ENCODE measurements at regions not wholly inside any gene's neighbourhood (a gene's known extent, or its start where the extent isn't known, plus 50 kb on each side); places are given as distances from the start of the nearest gene placed in this dataset.

GRCh38 chr2:136487421-136487820, 277.9 kb upstream of the THSD7B start:
- TF ChIP-seq, protein P1, sequence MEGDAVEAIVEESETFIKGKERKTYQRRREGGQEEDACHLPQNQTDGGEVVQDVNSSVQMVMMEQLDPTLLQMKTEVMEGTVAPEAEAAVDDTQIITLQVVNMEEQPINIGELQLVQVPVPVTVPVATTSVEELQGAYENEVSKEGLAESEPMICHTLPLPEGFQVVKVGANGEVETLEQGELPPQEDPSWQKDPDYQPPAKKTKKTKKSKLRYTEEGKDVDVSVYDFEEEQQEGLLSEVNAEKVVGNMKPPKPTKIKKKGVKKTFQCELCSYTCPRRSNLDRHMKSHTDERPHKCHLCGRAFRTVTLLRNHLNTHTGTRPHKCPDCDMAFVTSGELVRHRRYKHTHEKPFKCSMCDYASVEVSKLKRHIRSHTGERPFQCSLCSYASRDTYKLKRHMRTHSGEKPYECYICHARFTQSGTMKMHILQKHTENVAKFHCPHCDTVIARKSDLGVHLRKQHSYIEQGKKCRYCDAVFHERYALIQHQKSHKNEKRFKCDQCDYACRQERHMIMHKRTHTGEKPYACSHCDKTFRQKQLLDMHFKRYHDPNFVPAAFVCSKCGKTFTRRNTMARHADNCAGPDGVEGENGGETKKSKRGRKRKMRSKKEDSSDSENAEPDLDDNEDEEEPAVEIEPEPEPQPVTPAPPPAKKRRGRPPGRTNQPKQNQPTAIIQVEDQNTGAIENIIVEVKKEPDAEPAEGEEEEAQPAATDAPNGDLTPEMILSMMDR (IDR thresholded peaks at IDR 0.05) = no peak
- no peak for TF ChIP-seq POLR2A (IDR thresholded peaks at IDR 0.05)
